ENCODE measurements at regions not wholly inside any gene's neighbourhood (a gene's known extent, or its start where the extent isn't known, plus 50 kb on each side); places are given as distances from the start of the nearest gene placed in this dataset.
"Not testable (repeated sequence)": the region's sequence is repeated elsewhere in the genome, so short reads cannot be mapped to it uniquely, and the experiment has no call there.

DNA sequence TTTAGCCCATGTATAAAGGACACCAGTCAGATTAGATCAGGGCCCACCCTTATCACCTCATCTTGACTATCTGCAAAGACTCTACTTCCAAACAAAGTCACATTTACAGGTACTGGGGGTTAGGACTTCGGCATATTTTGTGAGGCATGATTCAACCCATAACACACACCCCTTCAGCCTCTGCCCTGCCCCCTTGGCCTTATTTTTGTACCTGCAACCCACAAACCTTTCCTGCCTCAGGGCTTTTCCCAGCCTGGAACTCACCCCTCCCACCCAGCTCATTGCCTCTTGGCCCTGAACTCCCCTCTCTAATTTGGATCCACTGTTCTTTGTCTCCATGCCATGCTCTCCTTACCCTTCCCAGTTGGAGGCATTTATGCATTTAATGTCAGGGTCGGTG is 1116.9 kb downstream of the TBC1D22A start:
- ATAC-seq, result no peak
- DNase-seq, result no peak
- peaks cover 0 to 39% of the 10 kb centered on the region in 2 donors for H3K27me3 ChIP-seq
- H3K36me3 ChIP-seq, result no peaks in the 10 kb centered on the region
- no peaks in the 10 kb centered on the region for H3K9me3 ChIP-seq
- intact Hi-C loops (cut with DNase I), result no loop called here
- TF ChIP-seq, protein P1, sequence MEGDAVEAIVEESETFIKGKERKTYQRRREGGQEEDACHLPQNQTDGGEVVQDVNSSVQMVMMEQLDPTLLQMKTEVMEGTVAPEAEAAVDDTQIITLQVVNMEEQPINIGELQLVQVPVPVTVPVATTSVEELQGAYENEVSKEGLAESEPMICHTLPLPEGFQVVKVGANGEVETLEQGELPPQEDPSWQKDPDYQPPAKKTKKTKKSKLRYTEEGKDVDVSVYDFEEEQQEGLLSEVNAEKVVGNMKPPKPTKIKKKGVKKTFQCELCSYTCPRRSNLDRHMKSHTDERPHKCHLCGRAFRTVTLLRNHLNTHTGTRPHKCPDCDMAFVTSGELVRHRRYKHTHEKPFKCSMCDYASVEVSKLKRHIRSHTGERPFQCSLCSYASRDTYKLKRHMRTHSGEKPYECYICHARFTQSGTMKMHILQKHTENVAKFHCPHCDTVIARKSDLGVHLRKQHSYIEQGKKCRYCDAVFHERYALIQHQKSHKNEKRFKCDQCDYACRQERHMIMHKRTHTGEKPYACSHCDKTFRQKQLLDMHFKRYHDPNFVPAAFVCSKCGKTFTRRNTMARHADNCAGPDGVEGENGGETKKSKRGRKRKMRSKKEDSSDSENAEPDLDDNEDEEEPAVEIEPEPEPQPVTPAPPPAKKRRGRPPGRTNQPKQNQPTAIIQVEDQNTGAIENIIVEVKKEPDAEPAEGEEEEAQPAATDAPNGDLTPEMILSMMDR (IDR thresholded peaks at IDR 0.05), result no peak
- H3K4me1 ChIP-seq, result no peaks in the 10 kb centered on the region
- H3K27ac ChIP-seq, result no peak overlapping the region
- no peak overlapping the region for H3K4me3 ChIP-seq

DNA sequence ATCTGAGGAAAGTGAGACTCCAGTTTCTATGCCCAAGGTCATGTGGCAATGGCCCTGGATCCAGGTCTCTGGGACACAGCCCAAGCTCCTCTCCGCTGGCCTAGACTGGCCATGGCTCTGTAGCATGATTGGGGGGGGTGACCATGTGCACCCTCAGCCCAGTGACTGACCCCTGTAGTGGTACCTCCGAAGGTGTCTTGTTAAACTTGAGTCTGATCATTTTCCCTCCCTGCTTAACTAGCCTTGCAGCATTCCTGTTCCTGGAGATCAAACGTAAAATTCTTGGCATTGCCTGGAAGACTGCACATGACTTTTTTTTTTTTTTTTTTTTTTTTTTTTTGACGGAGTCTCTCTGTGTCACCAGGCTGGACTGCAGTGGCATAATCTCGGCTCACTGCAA is 1116.0 kb downstream of the TBC1D22A start:
- H3K36me3 ChIP-seq, result no peaks in the 10 kb centered on the region
- no peaks in the 10 kb centered on the region for H3K9me3 ChIP-seq
- H3K4me3 ChIP-seq, result no peak overlapping the region
- intact Hi-C loops (cut with DNase I), result no loop called here
- TF ChIP-seq, protein P1 (IDR thresholded peaks at IDR 0.05), result no peak
- H3K4me1 ChIP-seq, result no peaks in the 10 kb centered on the region
- H3K27me3 ChIP-seq, result peaks cover 0 to 45% of the 10 kb centered on the region in 2 donors
- ATAC-seq (no peak), DNase-seq (peak in 2 of 4 donors; percentile 3 to 35)
- no peak overlapping the region for H3K27ac ChIP-seq

DNA sequence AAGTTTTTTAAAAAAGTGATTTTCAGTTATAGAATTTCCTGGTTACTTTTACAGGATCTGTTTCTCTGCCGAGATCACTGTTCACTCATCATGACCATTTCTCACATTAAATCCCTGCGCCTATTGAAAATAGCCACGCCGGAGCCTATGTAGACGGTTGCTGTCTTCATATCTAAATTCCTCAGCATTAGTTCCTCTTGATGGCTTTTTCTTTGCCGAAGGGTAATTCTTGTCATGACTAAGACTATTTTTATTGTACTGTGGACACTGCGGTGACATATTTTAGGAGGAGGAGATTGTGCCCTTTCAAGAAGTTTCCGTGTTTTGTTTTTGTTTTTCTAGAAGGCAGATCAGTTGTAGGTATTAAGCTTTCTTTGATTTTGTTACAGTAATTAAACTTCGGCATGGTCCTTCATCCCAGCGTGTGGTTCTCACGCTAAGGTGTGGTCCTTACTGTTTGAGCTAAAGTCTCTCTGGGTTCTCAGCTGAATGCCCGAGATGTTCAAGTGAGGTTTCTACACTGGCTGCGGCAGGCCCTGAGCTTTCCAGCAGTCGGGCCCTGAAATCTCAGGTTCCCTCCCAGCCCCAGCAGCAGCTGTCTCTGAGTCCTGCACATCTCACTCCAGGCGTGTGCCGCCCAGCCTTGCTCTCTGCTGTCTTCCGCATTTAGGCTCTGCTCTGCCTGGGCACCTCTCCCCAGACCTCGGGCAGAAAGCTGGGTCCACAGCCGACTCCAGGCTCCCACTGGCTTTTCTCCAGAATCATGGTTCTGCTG is 1110.5 kb downstream of the TBC1D22A start:
- intact Hi-C loops (cut with DNase I), result no loop called here
- Histone ChIP-seq H3K27ac (no peak overlapping the region), H3K4me1 (no peaks in the 10 kb centered on the region), H3K27me3 (peaks cover 0 to 51% of the 10 kb centered on the region in 2 donors), H3K4me3 (no peak overlapping the region), H3K36me3 (no peaks in the 10 kb centered on the region), H3K9me3 (no peaks in the 10 kb centered on the region)
- no peak for DNase-seq
- TF ChIP-seq, protein P1 (IDR thresholded peaks at IDR 0.05), result no peak
- ATAC-seq, result no peak

DNA sequence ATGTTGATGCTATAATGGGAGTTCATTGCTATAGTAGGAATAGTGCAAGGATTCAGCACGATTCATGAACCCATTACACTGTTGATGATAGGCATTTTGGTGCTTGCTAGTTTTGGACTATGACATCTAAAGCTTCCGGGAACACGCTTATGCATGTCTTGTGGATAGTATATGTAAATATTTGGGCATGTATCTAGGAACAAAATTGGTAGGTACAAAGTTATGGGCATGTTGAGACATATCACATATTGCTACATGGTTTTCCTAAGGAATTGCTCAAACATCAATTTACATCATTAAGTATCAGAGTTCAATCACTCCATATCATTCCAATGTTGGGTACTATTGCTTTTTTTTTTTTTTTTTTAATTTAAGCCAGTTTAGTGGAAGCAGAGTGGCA is 1103.2 kb downstream of the TBC1D22A start:
- intact Hi-C loops (cut with DNase I), result no loop called here
- no peaks in the 10 kb centered on the region for H3K36me3 ChIP-seq
- H3K27me3 ChIP-seq, result peaks cover 0 to 3% of the 10 kb centered on the region in 2 donors
- H3K9me3 ChIP-seq, result no peaks in the 10 kb centered on the region
- H3K4me3 ChIP-seq, result no peak overlapping the region
- TF ChIP-seq, protein P1 (IDR thresholded peaks at IDR 0.05), result no peak
- no peak overlapping the region for H3K27ac ChIP-seq
- DNase-seq (no peak), ATAC-seq (no peak)
- H3K4me1 ChIP-seq, result no peaks in the 10 kb centered on the region

DNA sequence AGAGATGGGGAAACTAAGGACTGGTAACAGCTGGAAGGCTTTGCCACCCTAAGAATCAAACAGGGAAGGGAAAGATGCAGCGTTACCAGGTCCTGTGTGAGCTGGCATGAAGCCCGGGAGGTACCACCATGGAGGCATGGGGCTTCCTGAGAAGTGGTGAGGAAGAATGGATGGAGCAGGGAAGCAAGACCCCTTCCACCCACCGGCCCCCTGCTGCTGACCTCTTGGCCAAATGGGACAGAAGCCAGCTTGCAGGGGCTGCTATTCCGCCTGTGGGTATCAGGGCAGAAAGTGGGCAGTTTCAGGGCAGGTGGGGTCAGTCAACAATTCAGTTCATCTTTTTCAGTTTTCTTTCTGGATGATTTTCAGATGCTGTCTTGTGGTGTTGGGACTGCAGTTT is 1099.9 kb downstream of the TBC1D22A start:
- no peak for DNase-seq
- Histone ChIP-seq H3K36me3 (no peaks in the 10 kb centered on the region), H3K4me3 (no peak overlapping the region), H3K27ac (no peak overlapping the region), H3K27me3 (peaks cover 0 to 3% of the 10 kb centered on the region in 2 donors), H3K9me3 (no peaks in the 10 kb centered on the region), H3K4me1 (no peaks in the 10 kb centered on the region)
- intact Hi-C loops (cut with DNase I), result no loop called here
- no peak for ATAC-seq
- TF ChIP-seq, protein P1 (IDR thresholded peaks at IDR 0.05), result no peak

DNA sequence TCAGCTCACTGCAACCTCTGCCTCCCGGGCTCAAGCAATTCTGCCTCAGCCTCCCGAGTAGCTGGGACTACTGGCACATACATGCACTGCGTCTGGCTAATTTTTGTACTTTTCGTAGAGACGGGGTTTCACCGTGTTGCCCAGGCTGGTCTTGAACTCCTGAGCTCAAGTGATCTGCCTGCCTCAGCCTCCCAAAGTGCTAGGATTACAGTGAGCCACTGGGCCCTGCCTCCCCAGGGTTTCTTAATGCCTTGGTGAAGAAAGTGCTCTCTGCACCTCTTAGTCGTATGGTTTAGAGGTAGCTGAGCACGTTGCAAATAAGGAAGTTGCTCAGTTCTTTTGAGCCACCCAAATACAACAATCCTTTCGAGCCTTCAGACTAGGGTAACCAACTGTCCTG is 1098.5 kb downstream of the TBC1D22A start:
- H3K4me3 ChIP-seq; H3K4me1 ChIP-seq; ATAC-seq; H3K27ac ChIP-seq; H3K9me3 ChIP-seq; H3K36me3 ChIP-seq; H3K27me3 ChIP-seq; DNase-seq; intact Hi-C loops (cut with DNase I): not testable (repeated sequence)

Measured in left lung (tissue), 4 donors.